ENCODE measurements at regions not wholly inside any gene's neighbourhood (a gene's known extent, or its start where the extent isn't known, plus 50 kb on each side); places are given as distances from the start of the nearest gene placed in this dataset.
A peak's percentile ranks its signal among the peaks of the same experiment; 100 is the strongest.

DNA sequence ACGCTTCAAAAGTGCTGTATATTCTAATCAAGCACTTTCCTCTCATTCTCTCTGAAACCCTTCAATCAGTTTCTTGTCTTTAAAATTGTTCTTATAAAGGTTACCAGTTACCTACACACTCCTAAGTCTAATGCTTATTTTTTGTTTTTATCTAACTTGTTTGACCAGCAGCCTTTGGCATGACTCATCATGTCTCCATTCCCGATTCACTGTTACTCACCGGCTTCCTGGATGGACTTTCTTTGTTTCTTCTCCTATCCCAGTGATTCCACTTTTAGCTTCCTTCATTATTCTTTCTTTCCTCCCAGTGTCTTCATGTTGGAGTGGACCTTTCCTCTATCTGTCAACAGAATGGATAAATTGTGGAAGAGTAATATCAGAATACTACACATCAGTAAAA lies 368.6 kb upstream of the CCDC196 start:
- DNase-seq (ENCODE audit: extremely low read depth in 1 of 11, low read depth in 9 of 11, low spot score in 4 of 11) = no peak

DNA sequence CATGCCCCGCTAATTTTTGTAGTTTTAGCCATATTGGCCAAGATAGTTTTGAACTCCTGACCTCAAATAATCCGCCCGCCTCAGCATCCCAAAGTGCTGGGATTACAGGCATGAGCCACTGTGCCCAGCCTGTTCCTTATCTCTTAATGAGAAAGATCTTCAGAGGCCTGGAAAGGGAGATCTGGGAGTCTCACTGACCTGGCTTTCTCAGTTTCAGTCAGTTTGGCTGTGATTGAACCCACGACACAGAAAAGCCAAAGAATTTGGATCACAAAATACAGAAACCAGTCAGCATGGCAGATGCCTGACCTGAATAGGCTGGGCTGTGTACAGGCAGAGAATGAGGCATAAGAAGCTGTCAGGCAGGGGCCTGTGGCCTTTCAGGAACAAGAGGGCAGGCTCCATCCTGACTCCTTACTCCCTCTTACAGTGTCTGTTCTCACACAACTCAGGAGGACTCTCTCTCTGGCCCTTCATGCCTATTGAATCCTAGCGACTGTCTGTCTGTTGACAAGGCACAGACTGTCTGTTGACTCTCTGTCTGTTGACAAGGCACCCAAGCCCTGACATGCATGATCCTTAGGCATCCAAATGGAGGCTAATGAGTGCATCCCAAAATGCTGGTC lies 366.5 kb upstream of the CCDC196 start:
- no peak for DNase-seq (ENCODE audit: extremely low read depth in 1 of 11, low read depth in 9 of 11, low spot score in 4 of 11)

DNA sequence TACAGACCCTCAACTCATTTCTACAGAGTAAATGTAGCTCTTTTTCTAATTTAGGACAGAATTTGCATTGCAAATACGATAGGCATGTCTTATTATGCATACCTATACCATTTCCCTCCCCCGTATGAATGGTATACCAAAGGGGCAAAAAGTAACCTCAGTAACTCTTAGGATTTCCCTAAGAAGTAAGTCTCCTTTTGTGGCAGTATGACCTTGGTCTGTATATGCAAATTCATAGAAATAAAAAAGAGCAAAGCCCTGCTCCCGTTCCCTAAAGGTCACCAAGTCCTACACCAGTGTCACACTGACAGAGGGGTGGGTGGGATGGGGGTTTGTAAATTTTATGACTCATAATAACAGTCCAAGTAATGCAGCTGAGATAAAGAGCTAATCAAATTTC lies 365.8 kb upstream of the CCDC196 start:
- no peak for DNase-seq (ENCODE audit: extremely low read depth in 1 of 11, low read depth in 9 of 11, low spot score in 4 of 11)

DNA sequence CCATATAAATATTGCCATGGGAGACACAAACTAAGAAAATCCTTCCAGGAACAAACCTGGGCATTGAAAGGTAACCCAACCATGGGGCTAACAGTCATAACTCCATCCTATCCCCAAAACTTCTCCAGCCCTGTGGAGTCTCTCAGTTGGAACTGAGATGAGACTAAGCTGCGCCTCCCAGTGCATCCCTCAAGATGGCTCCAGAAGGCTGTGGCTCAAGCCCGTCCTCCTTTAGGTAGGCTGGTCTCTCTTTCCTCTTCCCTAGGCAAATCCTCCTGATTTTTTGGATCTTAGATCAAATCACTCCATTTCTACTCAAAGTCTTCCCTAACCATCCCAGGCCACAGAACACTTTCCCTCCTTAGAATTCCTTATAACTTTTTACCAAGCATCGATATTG lies 364.3 kb upstream of the CCDC196 start:
- DNase-seq (ENCODE audit: extremely low read depth in 1 of 11, low read depth in 9 of 11, low spot score in 4 of 11) = no peak

DNA sequence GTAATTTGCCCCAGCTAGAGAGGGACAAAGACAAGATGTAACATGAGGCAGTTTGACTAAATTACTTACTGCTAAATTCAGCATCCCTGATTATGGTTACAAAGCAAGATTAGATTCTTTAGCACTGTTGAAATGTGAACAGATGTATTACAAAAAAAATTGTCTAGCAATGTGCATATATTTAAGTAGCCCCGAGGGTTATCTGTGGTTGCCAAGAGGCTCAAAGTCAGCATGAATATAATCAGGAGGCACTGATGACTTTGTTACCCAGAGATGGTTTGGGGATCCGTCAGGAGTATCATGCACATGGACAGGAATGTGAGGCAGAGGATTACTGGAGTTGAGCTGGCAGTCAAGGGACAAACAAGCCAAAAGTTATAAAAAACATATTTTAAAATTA lies 356.9 kb upstream of the CCDC196 start:
- DNase-seq (ENCODE audit: extremely low read depth in 1 of 11, low read depth in 9 of 11, low spot score in 4 of 11) = no peak

DNA sequence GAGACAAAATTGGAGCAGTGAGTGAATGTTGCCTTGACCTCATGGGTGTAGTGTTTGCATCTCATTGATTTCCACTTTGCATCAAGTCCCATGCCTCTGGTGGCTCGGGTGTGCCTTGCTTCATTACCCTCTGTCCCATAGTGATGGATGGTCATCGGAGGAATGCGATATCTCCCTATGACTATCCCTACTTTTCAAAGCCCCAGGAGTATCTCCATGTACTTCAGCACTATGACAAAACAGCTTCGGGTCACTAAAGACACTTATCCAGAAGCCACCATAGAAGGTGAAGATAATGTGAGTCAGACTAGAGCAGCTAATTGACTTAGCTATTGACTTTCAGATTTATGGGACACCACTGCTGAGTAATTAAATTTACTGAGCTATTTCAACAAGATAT lies 355.1 kb upstream of the CCDC196 start:
- DNase-seq (ENCODE audit: extremely low read depth in 1 of 11, low read depth in 9 of 11, low spot score in 4 of 11) = peak in 3 of 11 donors; percentile 4 to 24 (median 12)

DNA sequence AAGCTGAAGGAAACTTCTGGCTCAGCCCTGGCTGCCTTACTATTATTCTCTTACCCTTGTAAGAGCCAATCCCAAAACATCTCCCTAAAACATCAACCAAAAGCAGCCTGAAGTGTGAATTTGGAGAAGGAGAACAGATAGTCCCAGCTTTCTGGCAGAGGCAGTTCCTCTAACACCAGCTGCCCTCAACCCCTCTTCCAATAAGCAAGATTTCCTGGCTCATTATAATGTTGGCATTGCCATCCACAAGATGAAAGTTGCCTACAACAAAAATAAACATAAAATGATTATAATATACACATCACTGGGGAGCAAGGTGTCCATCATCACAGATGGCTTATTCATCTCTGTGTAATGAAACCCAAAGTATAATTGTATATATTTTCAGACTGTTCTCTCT lies 352.5 kb upstream of the CCDC196 start:
- no peak for DNase-seq (ENCODE audit: extremely low read depth in 1 of 11, low read depth in 9 of 11, low spot score in 4 of 11)

DNA sequence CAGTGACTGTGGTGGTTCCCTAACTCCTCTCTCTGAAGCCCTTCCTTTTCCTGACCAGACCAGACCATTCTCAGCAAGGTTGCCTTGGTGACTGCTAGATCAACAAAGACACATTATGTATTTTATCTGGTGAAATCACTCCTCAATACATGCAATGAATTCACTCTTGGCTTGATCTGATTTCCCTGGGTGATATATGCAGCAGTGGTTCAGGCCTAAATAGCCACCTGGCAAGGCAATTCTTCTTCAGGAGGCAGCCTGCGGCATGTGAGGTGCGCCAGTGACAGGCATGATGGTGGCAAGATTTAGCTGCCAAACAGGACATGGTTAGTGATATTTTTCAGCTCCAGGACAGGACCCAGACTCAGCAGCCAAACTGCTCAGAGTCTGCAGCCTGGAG lies 350.3 kb upstream of the CCDC196 start:
- peak in 1 of 11 donors; percentile 2 for DNase-seq (ENCODE audit: extremely low read depth in 1 of 11, low read depth in 9 of 11, low spot score in 4 of 11)

DNA sequence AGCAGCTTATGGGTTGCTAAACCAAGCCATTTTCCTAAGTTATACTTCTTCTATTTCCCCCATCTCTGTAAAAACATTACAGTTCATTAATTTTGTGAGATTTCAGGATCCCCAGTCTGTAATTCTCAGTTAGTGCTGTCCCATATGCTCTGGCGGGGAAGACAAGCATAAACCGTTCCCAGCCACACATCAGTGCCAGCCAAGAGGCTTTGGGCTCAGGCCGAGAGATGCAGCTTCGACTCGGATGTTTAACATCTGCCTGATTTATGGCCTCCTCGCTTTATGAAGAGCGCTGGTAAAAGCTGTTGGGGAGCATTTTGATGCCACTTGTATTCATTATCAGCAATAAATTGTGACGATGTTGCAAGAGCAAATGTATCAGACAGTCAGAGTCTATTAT lies 349.1 kb upstream of the CCDC196 start:
- peak in 3 of 11 donors; percentile 0 to 13 (median 13) for DNase-seq (ENCODE audit: extremely low read depth in 1 of 11, low read depth in 9 of 11, low spot score in 4 of 11)

DNA sequence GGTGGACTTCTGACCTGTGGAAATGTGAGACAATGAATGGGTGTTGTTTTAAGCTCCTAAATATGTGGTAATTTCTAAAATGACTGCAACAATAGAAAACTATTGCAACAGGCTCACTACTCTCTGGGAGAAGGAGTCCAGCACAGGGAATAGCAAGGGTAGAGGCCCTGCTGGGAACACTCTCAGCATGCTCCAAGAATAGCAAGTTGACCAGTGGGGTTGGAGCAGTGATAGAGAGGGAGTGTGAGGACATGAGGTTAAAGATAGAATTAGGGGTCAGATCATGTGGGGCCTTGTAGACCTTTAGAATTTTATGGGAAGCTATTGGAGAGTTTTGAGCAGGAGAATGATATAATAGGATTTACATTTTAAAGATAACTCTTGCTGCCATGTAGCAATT lies 346.7 kb upstream of the CCDC196 start:
- no peak for DNase-seq (ENCODE audit: extremely low read depth in 1 of 11, low read depth in 9 of 11, low spot score in 4 of 11)

DNA sequence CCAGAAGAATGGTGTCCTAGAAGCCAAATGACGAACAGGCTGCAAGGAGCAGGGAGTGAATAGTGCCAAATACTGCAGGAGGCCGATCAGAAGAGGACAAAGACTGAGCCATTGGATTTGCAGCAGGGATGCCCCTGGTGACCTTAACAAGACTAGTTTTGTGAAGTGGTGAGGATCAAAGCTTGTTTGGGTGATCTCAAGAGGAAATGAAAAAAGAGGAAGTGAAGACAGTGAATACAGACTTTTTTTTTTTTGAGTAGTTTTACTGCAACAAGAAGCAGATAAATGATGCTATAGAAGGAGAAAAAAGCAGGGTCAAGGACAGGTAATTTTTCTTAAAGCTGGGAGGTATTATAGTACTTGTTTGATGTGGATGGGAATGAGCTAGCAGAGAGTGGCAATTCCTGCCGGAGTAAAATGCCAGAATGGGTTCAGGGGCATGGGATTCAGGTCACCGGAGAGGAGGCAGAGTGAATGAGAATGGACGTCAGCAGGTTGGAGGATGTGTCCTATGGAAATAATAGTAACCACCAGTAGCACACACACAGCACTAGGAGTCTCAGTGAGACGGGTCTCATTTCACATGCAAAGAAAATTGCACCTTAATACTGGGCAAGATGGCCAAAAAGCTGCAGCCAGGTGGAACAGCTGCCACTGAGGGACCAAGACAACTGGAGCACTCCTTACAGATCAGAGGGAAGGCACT lies 345.8 kb upstream of the CCDC196 start:
- no peak for DNase-seq (ENCODE audit: extremely low read depth in 1 of 11, low read depth in 9 of 11, low spot score in 4 of 11)

DNA sequence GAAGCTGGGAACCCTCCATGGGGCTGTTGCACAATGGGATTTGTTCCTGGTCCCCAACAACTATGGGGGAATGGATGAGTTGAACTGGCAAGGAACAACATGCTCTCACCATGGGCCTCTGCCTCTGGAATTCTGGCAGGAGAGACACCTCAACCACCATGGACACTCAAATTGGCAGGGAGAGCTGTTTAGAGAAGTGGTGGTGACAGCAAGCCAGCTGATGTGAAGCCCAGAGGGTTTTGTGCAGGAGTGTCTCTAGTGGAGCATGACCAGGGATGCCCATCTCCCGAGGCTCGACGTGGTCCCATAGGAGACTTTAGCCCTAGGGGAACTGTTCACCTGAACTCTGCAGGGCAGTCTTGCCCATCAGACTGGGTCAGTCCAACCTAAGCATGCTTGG lies 345.2 kb upstream of the CCDC196 start:
- DNase-seq (ENCODE audit: extremely low read depth in 1 of 11, low read depth in 9 of 11, low spot score in 4 of 11) = no peak

DNA sequence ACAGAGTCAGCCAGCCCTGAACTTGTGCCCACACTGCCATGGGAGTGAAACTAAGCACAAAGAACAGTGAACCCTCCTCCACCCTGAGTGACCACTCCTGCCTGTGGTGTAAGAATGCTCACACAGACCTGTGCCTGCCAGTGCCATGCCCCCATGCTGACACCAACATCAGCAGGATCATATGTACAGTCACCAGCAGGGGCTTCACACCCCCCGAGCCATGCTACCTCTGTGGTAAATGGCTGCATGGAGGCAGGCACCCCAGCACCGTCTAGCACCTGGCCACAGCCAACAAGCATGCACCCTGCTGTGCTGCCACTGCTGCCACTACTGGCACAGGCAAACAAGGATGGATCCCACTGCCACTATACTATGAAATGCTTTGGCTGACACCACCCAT lies 344.4 kb upstream of the CCDC196 start:
- DNase-seq (ENCODE audit: extremely low read depth in 1 of 11, low read depth in 9 of 11, low spot score in 4 of 11) = no peak

DNA sequence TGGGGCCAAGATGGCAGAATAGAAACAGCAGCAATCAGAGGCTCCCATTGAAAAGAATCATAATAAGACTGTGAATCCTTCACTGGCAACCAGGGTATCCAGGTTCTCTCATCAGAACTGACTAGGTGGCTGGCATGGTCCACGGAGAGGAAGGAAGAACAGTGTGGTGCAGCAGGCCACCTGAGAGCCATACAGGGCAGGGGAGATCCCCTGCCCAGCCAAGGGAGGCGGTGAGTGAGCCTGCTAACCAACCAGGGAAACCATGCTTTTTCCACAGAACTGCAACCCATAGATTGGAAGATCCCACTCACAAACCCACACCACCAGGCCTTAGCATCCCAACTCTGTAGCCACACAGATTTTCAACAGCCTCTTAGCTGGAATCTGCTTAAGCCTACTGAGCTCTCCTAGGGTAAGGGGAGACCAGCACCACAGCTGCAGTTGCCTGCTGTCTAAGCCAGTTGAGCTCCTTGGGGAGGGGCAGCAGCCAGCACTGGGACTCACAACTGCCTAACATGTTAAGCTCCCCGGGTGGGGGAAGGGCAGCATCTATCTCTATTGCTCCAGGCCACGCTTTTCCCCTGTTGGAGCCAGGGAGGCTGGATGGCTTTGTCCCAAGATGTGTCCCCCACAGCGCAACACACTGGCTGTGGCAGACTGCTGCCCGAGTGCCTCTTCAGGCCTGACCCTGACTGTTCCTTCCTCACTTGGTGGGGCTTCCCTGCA lies 342.6 kb upstream of the CCDC196 start:
- no peak for DNase-seq (ENCODE audit: extremely low read depth in 1 of 11, low read depth in 9 of 11, low spot score in 4 of 11)

DNA sequence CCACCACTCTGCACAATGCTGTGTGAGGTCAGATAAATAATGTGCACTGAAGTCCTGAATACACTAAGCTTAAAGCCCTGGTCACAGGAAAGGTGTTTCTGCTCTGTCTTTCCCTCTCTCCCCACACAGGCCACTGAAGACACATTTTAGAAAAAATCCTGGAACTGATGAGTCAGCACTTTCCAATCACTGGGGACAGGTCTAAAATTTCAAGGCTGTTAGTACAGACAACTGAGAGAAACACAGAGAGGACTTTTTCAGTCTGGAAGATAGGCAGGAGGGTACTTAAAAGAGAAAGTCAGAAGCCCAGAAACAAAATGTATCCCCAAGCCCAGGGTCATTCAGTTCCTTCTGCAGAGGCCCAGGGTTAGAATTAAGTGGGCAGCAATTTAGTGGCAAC lies 333.9 kb upstream of the CCDC196 start:
- DNase-seq (ENCODE audit: extremely low read depth in 1 of 11, low read depth in 9 of 11, low spot score in 4 of 11) = peak in 5 of 11 donors; percentile 13 to 22 (median 19)

DNA sequence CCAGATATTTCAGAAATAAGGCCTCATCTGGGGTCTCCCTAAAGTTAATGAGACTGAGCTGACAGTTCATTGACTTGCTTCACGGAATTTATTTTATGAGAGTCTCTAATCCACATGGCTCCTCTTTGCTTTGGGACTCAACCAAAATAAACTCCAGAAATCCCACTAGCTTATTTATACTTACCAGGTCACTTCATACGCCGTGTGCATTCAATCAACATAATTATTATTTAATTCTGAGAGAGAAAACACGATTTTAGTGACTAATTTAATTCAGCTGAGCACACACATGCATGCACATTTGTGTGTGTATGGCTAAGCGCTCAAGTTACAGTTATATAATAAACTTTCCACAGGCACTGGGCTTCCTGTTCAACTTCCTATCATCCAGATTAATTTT lies 333.4 kb upstream of the CCDC196 start:
- DNase-seq (ENCODE audit: extremely low read depth in 1 of 11, low read depth in 9 of 11, low spot score in 4 of 11) = peak in 10 of 11 donors; percentile 12 to 72 (median 44)

DNA sequence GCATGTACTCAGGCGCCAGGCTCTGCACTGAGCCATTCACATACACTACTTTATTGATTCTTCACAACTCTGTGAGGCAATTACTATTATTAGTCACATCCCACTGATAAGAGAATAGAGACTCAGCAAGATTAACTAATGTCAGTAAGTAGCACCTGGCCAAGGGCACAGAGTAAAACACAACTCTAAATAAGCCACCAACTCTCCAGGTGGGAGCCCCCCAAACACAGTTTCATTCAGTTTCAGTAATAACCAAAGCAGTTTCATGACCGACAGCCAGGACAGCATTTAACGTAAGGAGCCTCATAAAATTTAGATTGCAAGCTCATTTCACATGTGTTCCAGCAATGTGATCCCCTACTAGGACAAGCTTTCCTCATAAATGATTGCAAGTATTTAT lies 323.1 kb upstream of the CCDC196 start:
- DNase-seq (ENCODE audit: extremely low read depth in 1 of 11, low read depth in 9 of 11, low spot score in 4 of 11) = no peak

DNA sequence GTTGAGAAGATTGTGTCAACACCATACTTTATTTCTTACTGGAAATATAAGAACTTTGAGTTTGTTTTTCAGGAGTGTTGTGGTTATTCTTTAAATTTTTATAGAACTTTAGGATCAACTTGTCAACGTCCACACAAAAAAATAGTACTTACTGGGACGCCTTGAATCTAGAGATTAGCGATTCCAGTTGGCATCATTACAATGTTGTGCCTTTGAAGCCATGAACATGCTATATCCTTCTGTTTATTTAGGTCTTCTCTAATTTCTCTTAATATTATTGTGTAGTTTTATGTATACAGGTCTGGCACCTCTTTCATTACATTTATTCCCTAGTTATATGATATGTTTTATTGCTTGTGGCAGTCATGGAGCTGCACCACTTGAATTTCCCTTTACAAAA lies 320.8 kb upstream of the CCDC196 start:
- DNase-seq (ENCODE audit: extremely low read depth in 1 of 11, low read depth in 9 of 11, low spot score in 4 of 11) = no peak

DNA sequence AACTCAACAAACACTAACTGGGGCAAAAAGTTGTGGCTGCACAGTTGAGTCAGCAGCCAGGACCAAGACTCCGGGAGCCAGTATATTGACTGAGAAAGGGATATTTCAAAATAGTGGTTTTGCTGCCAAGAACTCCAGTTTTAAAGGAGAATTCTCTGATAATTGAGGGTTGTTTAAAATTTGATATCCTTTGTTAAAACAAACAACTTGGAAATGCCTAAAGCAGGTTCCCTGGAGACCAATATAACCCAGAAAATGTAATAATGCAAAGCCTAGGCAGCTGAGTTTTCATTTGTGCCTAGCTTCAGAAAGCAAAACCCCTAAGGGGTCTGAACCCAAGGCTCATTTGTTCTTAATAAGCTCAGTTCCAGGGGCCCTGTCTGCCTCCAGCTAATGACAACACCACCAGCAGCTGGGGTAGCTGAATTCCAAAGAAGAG lies 311.7 kb upstream of the CCDC196 start:
- DNase-seq (ENCODE audit: extremely low read depth in 1 of 11, low read depth in 9 of 11, low spot score in 4 of 11) = no peak

DNA sequence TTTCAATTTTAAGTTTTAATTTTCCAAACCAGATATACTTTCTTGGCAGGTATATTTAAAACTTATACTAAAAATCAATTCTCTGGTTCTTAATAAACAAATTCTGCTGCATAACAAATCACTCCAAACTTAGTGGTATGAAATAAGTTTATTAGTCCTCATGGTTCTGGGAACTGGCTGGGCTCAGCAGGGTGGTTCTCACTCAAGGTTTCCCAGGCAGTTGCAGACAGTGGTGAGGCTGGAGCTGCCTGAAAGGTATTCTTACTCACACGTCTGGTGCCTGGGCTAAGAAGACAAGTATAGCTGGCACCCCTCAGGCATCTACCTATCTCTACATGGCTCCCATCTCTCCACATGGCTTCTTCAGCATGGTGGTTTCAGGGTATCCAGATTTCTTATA lies 308.2 kb upstream of the CCDC196 start:
- no peak for DNase-seq (ENCODE audit: extremely low read depth in 1 of 11, low read depth in 9 of 11, low spot score in 4 of 11)

Data from renal cortex interstitium (tissue), 11 donors.